GM21619 (cell line): ENCODE measurements at regions not wholly inside any gene's neighbourhood (a gene's known extent, or its start where the extent isn't known, plus 50 kb on each side); places are given as distances from the start of the nearest gene placed in this dataset.

ENCODE experiments used
- ATAC-seq: cut with Tn5 transposase; IDR thresholded peaks from one replicate; pipeline ENCODE4 v1.9.1; 2021; ENCODE audit not compliant: unreplicated experiment

- ATAC-seq = no peak
Observed at GRCh38 chr20:16944745-16945144, 196.6 kb downstream of the OTOR start.

- ATAC-seq = no peak
Observed at GRCh38 chr20:16945619-16946018, 197.5 kb downstream of the OTOR start.

GRCh38 chr20:16946097-16946496, 197.9 kb downstream of the OTOR start:
- no peak for ATAC-seq

GRCh38 chr20:16947479-16947878, 199.3 kb downstream of the OTOR start:
- no peak for ATAC-seq

GRCh38 chr20:16951876-16952275, 203.7 kb downstream of the OTOR start:
- no peak for ATAC-seq

- ATAC-seq = no peak
Observed at GRCh38 chr20:16952965-16953364, 204.8 kb downstream of the OTOR start.

GRCh38 chr20:16953858-16954257, 205.7 kb downstream of the OTOR start:
- ATAC-seq = no peak

GRCh38 chr20:16955462-16955861, 207.3 kb downstream of the OTOR start:
- ATAC-seq = no peak

GRCh38 chr20:16955971-16956370, 207.8 kb downstream of the OTOR start:
- no peak for ATAC-seq

GRCh38 chr20:16965401-16965800, 217.2 kb downstream of the OTOR start:
- no peak for ATAC-seq

GRCh38 chr20:16966276-16966880, 218.2 kb downstream of the OTOR start:
- ATAC-seq = no peak

GRCh38 chr20:16968099-16968498, 219.9 kb downstream of the OTOR start:
- no peak for ATAC-seq

GRCh38 chr20:16970776-16971175, 222.6 kb downstream of the OTOR start:
- no peak for ATAC-seq

GRCh38 chr20:16974080-16974854, 226.1 kb downstream of the OTOR start:
- ATAC-seq = no peak

- no peak for ATAC-seq
Observed at GRCh38 chr20:16974855-16975162, 226.7 kb downstream of the OTOR start.

- no peak for ATAC-seq
Observed at GRCh38 chr20:16975682-16976081, 227.5 kb downstream of the OTOR start.

GRCh38 chr20:16978497-16978896, 230.3 kb downstream of the OTOR start:
- ATAC-seq = no peak

- no peak for ATAC-seq
Observed at GRCh38 chr20:16982091-16982726, 234.1 kb downstream of the OTOR start.

- ATAC-seq = no peak
Observed at GRCh38 chr20:16984481-16984880, 236.3 kb downstream of the OTOR start.

- no peak for ATAC-seq
Observed at GRCh38 chr20:17003170-17003870, 223.5 kb upstream of the PCSK2 start.

- no peak for ATAC-seq
Observed at GRCh38 chr20:17010181-17010580, 216.7 kb upstream of the PCSK2 start.
